GM19324 (cell line): ENCODE measurements at regions not wholly inside any gene's neighbourhood (a gene's known extent, or its start where the extent isn't known, plus 50 kb on each side); places are given as distances from the start of the nearest gene placed in this dataset.
"Not testable (repeated sequence)": the region's sequence is repeated elsewhere in the genome, so short reads cannot be mapped to it uniquely, and the experiment has no call there.

Experiments
- ATAC-seq: cut with Tn5 transposase; IDR thresholded peaks from one replicate; pipeline ENCODE4 v1.9.1; 2021; ENCODE audit warnings: mild to moderate bottlenecking, moderate library complexity; ENCODE audit not compliant: unreplicated experiment, low FRiP score

- ATAC-seq, result no peak
Observed at GRCh38 chr6:80956898-80957297, 795.6 kb downstream of the TENT5A start.

DNA sequence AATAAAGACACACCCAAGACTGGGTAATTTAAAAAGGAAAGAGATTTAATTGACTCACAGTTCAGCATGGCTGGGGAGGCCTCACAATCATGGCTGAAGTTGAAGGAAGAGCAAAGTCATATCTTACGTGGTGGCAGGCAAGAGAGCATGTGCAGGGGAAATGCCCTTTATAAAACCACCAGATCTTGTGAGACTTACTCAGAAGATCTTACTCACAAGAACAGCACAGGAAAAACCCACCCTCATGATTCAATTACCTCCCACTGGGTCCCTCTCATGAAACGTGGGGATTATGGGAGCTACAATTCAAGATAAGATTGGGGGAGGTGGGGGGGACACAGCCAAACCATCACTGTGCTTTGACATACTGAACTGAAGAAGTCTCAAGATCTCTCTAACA is 800.0 kb downstream of the TENT5A start:
- not testable (repeated sequence) for ATAC-seq

DNA sequence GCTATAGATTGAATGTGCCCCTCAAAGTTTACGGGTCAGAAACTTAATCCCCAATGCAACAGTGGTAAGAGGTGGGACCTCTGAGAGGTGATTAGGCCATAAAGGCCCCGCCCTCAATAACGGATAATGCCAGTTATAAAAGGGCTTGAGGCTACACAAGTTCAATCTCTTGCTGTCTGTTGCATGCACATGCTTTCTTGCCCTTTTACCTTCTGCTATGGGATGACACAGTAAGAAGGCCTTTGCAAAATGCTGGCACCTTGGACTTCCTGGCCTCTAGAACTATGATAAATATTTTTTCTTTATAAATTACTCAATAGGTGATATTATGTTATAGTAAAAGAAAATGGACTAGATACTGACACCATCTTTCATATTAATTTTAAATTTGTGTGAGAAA is 806.1 kb downstream of the TENT5A start:
- no peak for ATAC-seq

GRCh38 chr6:80942911-80943310 is 809.6 kb downstream of the TENT5A start:
- no peak for ATAC-seq

DNA sequence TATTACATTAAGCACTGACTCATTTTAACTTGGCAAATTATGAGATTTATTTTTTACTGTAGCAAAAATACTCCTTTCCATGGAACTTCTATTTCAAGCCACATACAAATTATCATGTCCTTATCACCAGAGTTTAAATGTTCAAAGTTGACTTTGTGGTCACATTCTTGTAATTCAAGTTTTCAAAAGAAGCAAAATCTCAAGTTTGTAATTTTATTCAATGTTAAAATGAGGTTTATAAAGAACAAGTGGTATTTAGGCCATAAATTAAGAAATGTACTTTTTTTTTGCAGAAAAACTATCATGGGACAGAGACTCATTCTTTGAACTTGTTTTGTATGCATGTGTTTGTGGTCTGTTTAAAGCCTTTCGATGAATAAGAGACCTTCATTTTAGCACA is 811.5 kb downstream of the TENT5A start:
- ATAC-seq, result no peak

- ATAC-seq, result no peak
Observed at GRCh38 chr6:80940571-80940970, 811.9 kb downstream of the TENT5A start.

- no peak for ATAC-seq
Observed at GRCh38 chr6:80939898-80940297, 812.6 kb downstream of the TENT5A start.

GRCh38 chr6:80939480-80939879 is 813.0 kb downstream of the TENT5A start:
- no peak for ATAC-seq

DNA sequence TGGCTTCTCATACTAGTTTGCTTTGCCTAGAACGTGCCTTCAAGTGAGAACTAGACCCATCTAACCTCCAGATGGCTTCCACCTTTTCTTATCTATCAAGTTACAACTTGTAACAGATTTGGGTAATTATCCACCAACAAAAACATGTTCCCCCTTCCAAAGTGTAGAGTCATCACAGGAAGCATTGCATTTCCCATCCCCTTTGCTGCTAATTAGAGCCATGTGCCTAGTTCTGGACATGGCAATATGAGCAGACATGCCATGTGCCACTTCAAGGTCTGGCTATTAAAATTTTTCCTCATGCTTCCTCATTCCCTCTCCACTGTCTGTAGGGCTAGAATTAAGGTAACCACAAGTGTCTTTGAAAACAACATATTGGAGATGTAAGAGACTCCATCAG is 814.4 kb downstream of the TENT5A start:
- ATAC-seq, result no peak

- no peak for ATAC-seq
Observed at GRCh38 chr6:80932359-80932758, 820.1 kb downstream of the TENT5A start.

DNA sequence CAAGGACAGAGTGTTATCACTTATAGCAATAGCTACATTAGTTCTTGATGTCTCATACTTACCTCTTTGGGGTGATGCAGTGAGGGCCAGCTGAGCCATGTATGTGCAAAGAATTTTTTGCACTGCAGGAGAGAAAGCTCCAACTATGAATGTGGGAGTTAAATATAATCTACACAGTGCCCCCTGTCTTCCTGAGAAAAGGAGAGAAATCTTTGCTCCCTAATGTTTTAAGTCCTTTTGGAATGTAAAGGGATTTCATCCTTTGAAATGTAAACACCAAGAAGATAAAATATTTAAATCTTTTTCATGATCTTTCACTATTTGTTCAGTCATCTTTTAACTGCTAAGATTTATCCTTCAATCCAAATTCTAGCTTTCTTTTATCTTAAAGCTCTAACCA is 822.1 kb downstream of the TENT5A start:
- ATAC-seq, result no peak

GRCh38 chr6:80923816-80924215 is 817.3 kb downstream of the BCKDHB start:
- ATAC-seq, result no peak

DNA sequence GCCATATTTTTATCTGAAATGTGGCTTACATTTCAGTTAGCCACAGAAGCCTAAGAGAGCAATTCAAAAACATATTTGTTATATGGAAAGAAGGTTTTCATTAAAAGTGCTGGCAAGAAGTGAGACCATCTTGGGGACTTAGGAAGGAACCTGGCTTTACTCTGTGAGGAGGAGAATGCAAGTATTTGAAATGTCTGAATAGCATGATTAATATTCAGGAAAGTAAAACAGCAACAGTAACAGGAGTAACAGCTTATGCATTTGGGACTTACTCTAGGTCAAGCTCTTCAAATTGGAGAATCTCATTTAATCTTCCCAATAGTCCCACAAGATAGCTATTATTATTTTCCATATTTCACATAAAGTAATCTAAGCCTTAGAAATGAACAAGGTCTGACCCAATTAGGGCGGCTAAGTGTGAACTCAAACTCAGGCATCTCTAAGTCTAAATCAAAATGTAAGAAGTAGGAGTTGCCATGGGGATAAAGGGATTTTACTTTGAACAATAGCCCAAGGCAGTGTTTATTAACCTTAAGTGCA is 816.5 kb downstream of the BCKDHB start:
- ATAC-seq, result no peak

DNA sequence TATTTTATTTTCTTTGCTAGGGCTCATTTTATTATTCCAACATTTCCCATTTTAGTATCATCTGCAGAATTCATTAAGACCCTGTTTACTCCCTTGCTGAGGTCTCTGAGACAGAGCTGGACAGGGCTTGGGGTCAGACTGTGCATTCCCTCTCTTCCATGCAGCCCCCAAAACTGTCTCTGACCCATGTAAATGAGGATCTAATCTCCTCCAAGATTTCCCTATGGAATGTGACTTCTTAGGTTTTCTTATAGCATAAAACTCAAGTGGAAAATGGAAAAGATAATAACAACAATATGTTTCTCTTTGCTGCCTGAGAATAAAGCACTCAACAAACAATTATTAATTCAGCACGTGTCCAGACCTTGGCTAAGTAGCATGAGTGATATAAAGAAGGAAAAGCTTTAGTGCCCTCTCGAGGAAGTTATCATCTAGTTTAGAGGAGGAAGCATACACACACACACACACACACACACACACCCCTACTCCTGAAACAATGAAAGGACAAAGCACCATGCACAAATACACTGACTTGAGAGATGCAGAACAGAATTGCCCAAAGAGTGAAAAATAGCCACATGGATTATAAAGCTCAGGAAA is 815.5 kb downstream of the BCKDHB start:
- ATAC-seq, result no peak

GRCh38 chr6:80907831-80908230 is 801.4 kb downstream of the BCKDHB start:
- no peak for ATAC-seq

- ATAC-seq, result no peak
Observed at GRCh38 chr6:80903711-80904110, 797.2 kb downstream of the BCKDHB start.

DNA sequence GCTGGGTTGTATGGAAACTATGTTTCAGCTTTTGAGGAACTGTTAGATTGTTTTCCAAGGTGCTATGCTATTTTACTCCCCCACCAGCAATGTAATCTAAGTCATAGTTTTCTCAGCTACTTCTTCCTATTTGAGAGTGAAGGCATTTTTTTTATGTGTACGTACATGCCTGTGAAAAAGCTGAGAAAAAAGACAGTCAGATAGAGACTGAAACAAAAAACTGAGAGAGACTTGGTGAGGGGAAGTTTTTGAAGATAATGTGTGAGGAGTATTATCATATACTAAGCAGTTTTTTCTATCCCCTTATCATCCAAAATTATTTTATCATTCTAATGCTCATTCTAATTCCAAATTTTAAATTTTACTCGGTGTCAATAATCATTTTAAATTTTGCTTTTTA is 780.0 kb downstream of the BCKDHB start:
- no peak for ATAC-seq

GRCh38 chr6:80872951-80873308 is 766.5 kb downstream of the BCKDHB start:
- ATAC-seq, result no peak

DNA sequence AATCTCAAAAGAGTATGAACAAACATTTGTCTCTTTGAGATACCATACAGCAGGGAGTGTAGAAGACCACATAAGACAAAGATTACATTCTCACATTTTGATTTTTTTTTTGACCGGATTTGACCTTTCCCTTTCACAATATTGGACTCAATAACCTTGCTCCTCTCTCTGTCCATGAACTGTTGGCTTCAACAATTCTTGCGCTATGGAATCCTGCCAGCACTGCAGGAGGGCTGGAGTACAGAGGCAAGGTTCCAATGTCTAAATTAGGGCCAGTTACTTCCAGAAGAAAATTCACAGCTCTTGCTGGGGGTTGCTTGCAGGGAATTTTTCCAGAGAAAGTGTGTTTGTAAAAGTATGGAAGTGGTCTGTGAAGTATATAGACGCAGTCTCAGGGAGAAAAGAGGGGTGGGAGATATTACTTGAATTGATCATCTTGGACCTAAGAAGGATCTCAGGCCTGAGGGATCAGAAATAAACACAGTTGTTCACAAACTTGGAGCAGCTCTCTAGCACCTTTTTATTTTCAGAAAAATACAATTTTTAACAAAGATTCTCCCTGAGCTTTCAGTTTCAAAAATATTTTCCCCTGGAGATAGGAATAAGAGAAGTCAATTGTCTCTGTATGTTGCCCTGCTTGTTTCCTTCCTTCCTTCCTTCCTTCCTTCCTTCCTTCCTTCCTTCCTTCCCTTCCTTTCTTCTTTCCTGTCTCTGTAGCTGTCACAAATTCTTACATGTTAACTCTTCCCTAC is 765.9 kb downstream of the BCKDHB start:
- no peak for ATAC-seq

DNA sequence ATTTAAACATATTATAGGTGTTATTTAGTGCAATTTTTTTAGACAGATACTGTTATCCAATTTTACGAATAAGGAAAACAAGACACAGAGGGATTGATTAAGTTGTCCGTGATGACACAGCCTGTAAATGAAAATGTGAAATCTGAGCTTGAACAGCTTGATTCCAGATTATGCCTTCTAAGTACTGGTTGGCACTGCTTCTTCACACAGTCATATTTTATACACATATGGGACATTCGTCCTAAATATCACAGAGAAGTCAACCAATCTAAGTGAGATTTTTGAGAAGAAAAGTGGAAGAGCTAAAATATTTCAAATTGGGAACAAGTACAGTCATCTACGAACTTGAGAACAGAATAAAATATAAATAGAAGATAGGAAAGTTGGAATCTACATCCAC is 756.3 kb downstream of the BCKDHB start:
- no peak for ATAC-seq

- no peak for ATAC-seq
Observed at GRCh38 chr6:80860107-80860506, 753.6 kb downstream of the BCKDHB start.

GRCh38 chr6:80847973-80848372 is 741.5 kb downstream of the BCKDHB start:
- ATAC-seq, result not testable (repeated sequence)
